ENCODE measurements at regions not wholly inside any gene's neighbourhood (a gene's known extent, or its start where the extent isn't known, plus 50 kb on each side); places are given as distances from the start of the nearest gene placed in this dataset.

DNA sequence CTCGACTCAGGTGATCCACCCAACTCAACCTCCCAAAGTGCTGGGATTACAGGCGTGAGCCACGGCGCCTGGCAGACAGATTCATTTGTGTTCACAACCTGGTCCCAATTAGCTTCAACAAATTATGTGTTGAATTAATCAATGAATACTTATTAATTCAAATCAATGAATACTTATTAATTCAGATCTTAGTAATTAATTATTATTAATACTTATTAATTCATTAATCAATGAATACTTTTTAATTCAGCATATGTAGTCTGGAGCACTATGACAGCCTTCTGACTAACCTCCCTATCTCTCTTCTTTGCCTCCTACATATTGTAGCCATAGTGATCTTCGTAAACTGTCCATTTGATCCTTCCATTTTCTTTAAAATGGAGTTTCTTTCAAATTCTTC lies 56.7 kb upstream of the RBPJ start:
- TF ChIP-seq POLR2A (IDR thresholded peaks at IDR 0.05; ENCODE audit: low read length) (no peak), GATA1 (IDR thresholded peaks at IDR 0.05; ENCODE audit: low read depth, low read length) (no peak)

Data from erythroblast (primary cell).